Upper lobe of right lung (tissue), 1 donor: ENCODE measurements at regions not wholly inside any gene's neighbourhood (a gene's known extent, or its start where the extent isn't known, plus 50 kb on each side); places are given as distances from the start of the nearest gene placed in this dataset.

Source experiments
- ATAC-seq: fragments of 200-7000 bp; cut with Tn5 transposase; one replicate; pipeline ENCODE4 v1.9.1; 2020; ENCODE audit warnings: mild to moderate bottlenecking, moderate library complexity
- DNase-seq: peaks from one replicate; pipeline ENCODE4 v3.0.0-alpha.2; 2020
- H3K27ac ChIP-seq: fragments of 200-600 bp; one replicate; pipeline ENCODE4 v1.8.0; 2022
- H3K27me3 ChIP-seq: fragments of 200-600 bp; one replicate; pipeline ENCODE4 v1.8.0; 2022; ENCODE audit warnings: mild to moderate bottlenecking
- H3K36me3 ChIP-seq: fragments of 200-600 bp; one replicate; pipeline ENCODE4 v1.8.0; 2022
- H3K4me1 ChIP-seq: fragments of 200-600 bp; one replicate; pipeline ENCODE4 v1.8.0; 2022
- H3K4me3 ChIP-seq: fragments of 200-600 bp; one replicate; pipeline ENCODE4 v1.8.0; 2022; ENCODE audit warnings: mild to moderate bottlenecking
- H3K9me3 ChIP-seq: fragments of 200-600 bp; one replicate; pipeline ENCODE4 v1.8.0; 2022
- CTCF ChIP-seq: fragments of 200-600 bp; IDR thresholded peaks from one replicate; pipeline ENCODE4 v1.8.0; 2022; ENCODE audit warnings: antibody characterized with exemption
- intact Hi-C: fragments of 100-400 bp; cut with DNase I; formaldehyde crosslinking; loops from one replicate; pipeline ENCODE4 v1.11.0; 2022
- donor health status: DM: no; HTN: yes; CAD: no; lungs with severe emphysema.

DNA sequence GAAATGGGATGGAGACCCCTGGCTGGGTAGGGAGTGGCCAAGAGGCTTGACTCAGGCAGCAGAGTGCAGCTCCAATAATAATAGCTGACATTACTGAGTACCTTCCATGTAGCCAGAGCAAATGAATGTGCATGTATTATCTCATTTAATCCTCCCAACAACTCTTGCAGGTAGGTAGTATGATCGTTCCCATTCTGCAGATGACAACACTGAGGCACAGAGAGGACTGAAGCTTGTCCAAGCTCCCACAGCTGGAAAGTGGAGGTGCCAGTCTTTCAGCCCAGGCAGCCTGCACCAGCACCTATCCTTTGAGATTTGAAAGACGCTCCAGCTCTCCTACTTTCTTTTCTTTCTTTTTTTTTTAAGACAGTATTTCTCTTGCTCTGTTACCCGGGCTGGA, 87.6 kb downstream of the PCDH1 start:
- H3K27ac ChIP-seq = no peak overlapping the region
- no peak for ATAC-seq
- no peak overlapping the region for H3K4me3 ChIP-seq
- no peaks in the 10 kb centered on the region for H3K9me3 ChIP-seq
- TF ChIP-seq CTCF = no peak
- no peak for DNase-seq
- H3K27me3 ChIP-seq = no peaks in the 10 kb centered on the region
- H3K36me3 ChIP-seq = no peaks in the 10 kb centered on the region
- intact Hi-C loops = no loop called here
- H3K4me1 ChIP-seq = no peaks in the 10 kb centered on the region

- intact Hi-C loops = no loop called here
Observed at GRCh38 chr5:141789330-141789729, 88.9 kb downstream of the PCDH1 start.

GRCh38 chr5:141788296-141788970, 89.8 kb downstream of the PCDH1 start:
- H3K27me3 ChIP-seq = no peaks in the 10 kb centered on the region
- DNase-seq (no peak), ATAC-seq (no peak)
- no peak overlapping the region for H3K27ac ChIP-seq
- H3K36me3 ChIP-seq = no peaks in the 10 kb centered on the region
- no peak for TF ChIP-seq CTCF
- H3K4me3 ChIP-seq = no peak overlapping the region
- no peaks in the 10 kb centered on the region for H3K9me3 ChIP-seq
- H3K4me1 ChIP-seq = no peaks in the 10 kb centered on the region
- intact Hi-C loops = no loop called here

More at GRCh38 chr5:141789330-141789729, 88.9 kb downstream of the PCDH1 start:
- Histone ChIP-seq H3K27me3 (no peaks in the 10 kb centered on the region), H3K36me3 (no peaks in the 10 kb centered on the region), H3K4me1 (no peaks in the 10 kb centered on the region), H3K27ac (no peak overlapping the region), H3K9me3 (no peaks in the 10 kb centered on the region), H3K4me3 (no peak overlapping the region)
- TF ChIP-seq CTCF = no peak
- DNase-seq (no peak), ATAC-seq (no peak)

DNA sequence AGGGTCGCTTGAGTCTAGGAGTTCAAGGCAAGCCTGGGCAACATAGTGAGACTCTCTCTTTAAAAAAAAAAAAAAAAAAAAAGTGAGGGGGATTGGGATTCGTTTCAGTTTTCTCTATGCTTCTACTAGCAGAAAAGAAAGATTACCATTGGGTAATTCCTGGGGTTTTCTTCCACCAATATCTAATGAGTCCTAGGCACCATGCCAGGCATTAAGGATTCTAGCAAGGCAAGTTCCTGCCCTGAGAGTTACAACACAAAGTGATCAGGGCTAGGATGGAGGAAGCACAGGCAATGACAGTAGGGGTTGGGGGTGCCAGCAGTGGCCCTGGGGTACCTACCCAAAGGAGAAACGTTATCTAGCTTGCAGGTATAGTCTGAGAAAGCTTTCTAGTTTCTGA, 90.8 kb downstream of the PCDH1 start:
- H3K9me3 ChIP-seq = no peaks in the 10 kb centered on the region
- DNase-seq (no peak), ATAC-seq (no peak)
- no peak overlapping the region for H3K4me3 ChIP-seq
- no peak for TF ChIP-seq CTCF
- intact Hi-C loops = no loop called here
- no peaks in the 10 kb centered on the region for H3K4me1 ChIP-seq
- no peaks in the 10 kb centered on the region for H3K36me3 ChIP-seq
- H3K27ac ChIP-seq = no peak overlapping the region
- no peaks in the 10 kb centered on the region for H3K27me3 ChIP-seq

DNA sequence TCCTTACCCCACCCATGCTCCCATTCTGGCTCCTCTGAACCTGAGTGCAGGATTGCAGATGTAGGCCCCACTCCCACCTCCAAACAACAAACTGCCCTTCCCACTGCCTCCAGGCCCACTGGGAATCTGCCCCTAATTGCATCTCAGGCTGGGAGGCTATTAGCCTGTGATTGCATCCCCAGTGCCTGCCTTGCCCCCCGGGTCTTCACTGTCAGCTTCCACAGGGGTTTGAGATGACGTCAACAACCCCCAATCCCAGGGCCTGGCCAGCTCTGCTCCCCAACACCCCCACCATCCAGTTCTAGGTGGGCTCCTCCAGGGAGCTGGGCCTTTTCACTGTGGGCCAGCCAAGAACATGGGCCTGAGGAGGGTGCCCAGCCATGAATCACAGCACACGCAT, 91.5 kb downstream of the PCDH1 start:
- no peaks in the 10 kb centered on the region for H3K9me3 ChIP-seq
- H3K4me1 ChIP-seq = no peaks in the 10 kb centered on the region
- DNase-seq = no peak
- no peak for TF ChIP-seq CTCF
- intact Hi-C loops = no loop called here
- H3K27ac ChIP-seq = no peak overlapping the region
- H3K27me3 ChIP-seq = no peaks in the 10 kb centered on the region
- H3K36me3 ChIP-seq = no peaks in the 10 kb centered on the region
- H3K4me3 ChIP-seq = no peak overlapping the region
- no peak for ATAC-seq

- no peak for DNase-seq
Observed at GRCh38 chr5:141785711-141786110, 92.5 kb downstream of the PCDH1 start.

More at GRCh38 chr5:141785711-141786110, 92.5 kb downstream of the PCDH1 start:
- H3K9me3 ChIP-seq = no peaks in the 10 kb centered on the region
- TF ChIP-seq CTCF = no peak
- H3K36me3 ChIP-seq = no peaks in the 10 kb centered on the region
- no peak for ATAC-seq
- intact Hi-C loops = no loop called here
- H3K4me3 ChIP-seq = no peak overlapping the region
- no peaks in the 10 kb centered on the region for H3K4me1 ChIP-seq
- no peak overlapping the region for H3K27ac ChIP-seq
- H3K27me3 ChIP-seq = no peaks in the 10 kb centered on the region
